RWPE2 (cell line): ENCODE measurements at regions not wholly inside any gene's neighbourhood (a gene's known extent, or its start where the extent isn't known, plus 50 kb on each side); places are given as distances from the start of the nearest gene placed in this dataset.

Experiments
- ATAC-seq: fragments of 200-7000 bp; cut with Tn5 transposase; 3 replicates; pipeline ENCODE4 v1.9.1; 2021; ENCODE audit warnings: low read depth
- DNase-seq: peaks from one replicate; pipeline ENCODE4 v3.0.0-alpha.2; 2020; ENCODE audit warnings: low spot score
- H3K27ac ChIP-seq: fragments of 450-650 bp; 2 replicates; pipeline ENCODE4 v1.5.1; 2017; ENCODE audit warnings: mild to moderate bottlenecking; ENCODE audit not compliant: poor library complexity, severe bottlenecking
- H3K27me3 ChIP-seq: fragments of 250-450 bp; sonication (Bioruptor Pico); 2 replicates; pipeline ENCODE4 v1.5.1; 2021; ENCODE audit warnings: mild to moderate bottlenecking, moderate library complexity; ENCODE audit not compliant: insufficient read depth, poor library complexity, severe bottlenecking
- H3K36me3 ChIP-seq: fragments of 250-450 bp; sonication (Bioruptor Pico); 2 replicates; pipeline ENCODE4 v1.5.1; 2020; ENCODE audit warnings: low read depth, mild to moderate bottlenecking, moderate library complexity
- H3K4me1 ChIP-seq: fragments of 250-450 bp; sonication (Bioruptor Pico); 2 replicates; pipeline ENCODE4 v1.5.1; 2021; ENCODE audit warnings: mild to moderate bottlenecking, moderate library complexity; ENCODE audit not compliant: insufficient read depth, poor library complexity, severe bottlenecking
- H3K4me3 ChIP-seq: fragments of 250-450 bp; sonication (Bioruptor Pico); 2 replicates; pipeline ENCODE4 v1.5.1; 2021; ENCODE audit warnings: mild to moderate bottlenecking, moderate library complexity; ENCODE audit not compliant: severe bottlenecking
- H3K9me3 ChIP-seq: fragments of 250-450 bp; sonication (Bioruptor Pico); 2 replicates; pipeline ENCODE4 v1.5.1; 2021; ENCODE audit warnings: mild to moderate bottlenecking, moderate library complexity; ENCODE audit not compliant: severe bottlenecking
- CTCF ChIP-seq: fragments of 450-650 bp; IDR thresholded peaks from one replicate; pipeline ENCODE4 v1.5.1; 2017; ENCODE audit warnings: mild to moderate bottlenecking, moderate library complexity; ENCODE audit not compliant: poor library complexity, severe bottlenecking

- H3K36me3 ChIP-seq: no peaks in the 10 kb centered on the region
- no peak overlapping the region for H3K4me3 ChIP-seq
- no peaks in the 10 kb centered on the region for H3K27me3 ChIP-seq
- TF ChIP-seq CTCF: peak; percentile 11
- no peak overlapping the region for H3K27ac ChIP-seq
- peaks cover 5% of the 10 kb centered on the region for H3K4me1 ChIP-seq
- ATAC-seq: no peak
- DNase-seq: no peak
- no peaks in the 10 kb centered on the region for H3K9me3 ChIP-seq
Measured at GRCh38 chr1:163874070-163874469, 552.3 kb downstream of the NUF2 start.

- no peak overlapping the region for H3K4me3 ChIP-seq
- no peaks in the 10 kb centered on the region for H3K27me3 ChIP-seq
- peaks cover 5% of the 10 kb centered on the region for H3K4me1 ChIP-seq
- no peak for TF ChIP-seq CTCF
- ATAC-seq (peak; percentile 89), DNase-seq (no peak)
- no peaks in the 10 kb centered on the region for H3K36me3 ChIP-seq
- peak overlapping the region; percentile 31 for H3K27ac ChIP-seq
- H3K9me3 ChIP-seq: no peaks in the 10 kb centered on the region
Measured at GRCh38 chr1:163875200-163875926, 553.6 kb downstream of the NUF2 start.

- Histone ChIP-seq H3K27me3 (no peaks in the 10 kb centered on the region), H3K9me3 (no peaks in the 10 kb centered on the region), H3K4me1 (peaks cover 5% of the 10 kb centered on the region), H3K4me3 (no peak overlapping the region), H3K27ac (peak overlapping the region; percentile 31), H3K36me3 (no peaks in the 10 kb centered on the region)
- no peak for DNase-seq
- no peak for ATAC-seq
- no peak for TF ChIP-seq CTCF
Measured at GRCh38 chr1:163875927-163876320, 554.2 kb downstream of the NUF2 start.

GRCh38 chr1:163876546-163876945 lies 554.8 kb downstream of the NUF2 start:
- H3K27ac ChIP-seq: no peak overlapping the region
- no peak for DNase-seq
- no peak for ATAC-seq
- no peaks in the 10 kb centered on the region for H3K9me3 ChIP-seq
- no peak for TF ChIP-seq CTCF
- H3K4me3 ChIP-seq: no peak overlapping the region
- no peaks in the 10 kb centered on the region for H3K36me3 ChIP-seq
- no peaks in the 10 kb centered on the region for H3K27me3 ChIP-seq
- H3K4me1 ChIP-seq: peaks cover 5% of the 10 kb centered on the region

- no peak for TF ChIP-seq CTCF
- DNase-seq (no peak), ATAC-seq (no peak)
- Histone ChIP-seq H3K4me3 (no peak overlapping the region), H3K36me3 (no peaks in the 10 kb centered on the region), H3K9me3 (no peaks in the 10 kb centered on the region), H3K4me1 (peaks cover 5% of the 10 kb centered on the region), H3K27me3 (no peaks in the 10 kb centered on the region), H3K27ac (no peak overlapping the region)
Measured at GRCh38 chr1:163877016-163877415, 555.3 kb downstream of the NUF2 start.
